Endothelial cell of umbilical vein (primary cell): ENCODE measurements at regions not wholly inside any gene's neighbourhood (a gene's known extent, or its start where the extent isn't known, plus 50 kb on each side); places are given as distances from the start of the nearest gene placed in this dataset.

Source experiments
- BruUV-seq: library from RNA; stranded (reverse); fragments of 400-500 nt; replicated peaks from 2 replicates; lab custom pipeline; 2021; lab: Mats Ljungman, UMichigan
- CTCF ChIA-PET: fragments of 300-600, 350-600 bp; sonication (Branson Sonifier 250); formaldehyde crosslinking; loops from one replicate; lab custom pipeline; 2021; ENCODE audit warnings: antibody characterized with exemption, inconsistent platforms; lab: Charles Lee
- POLR2A ChIA-PET: fragments of 300-600, 350-600 bp; sonication (Branson Sonifier 250); formaldehyde crosslinking; loops from one replicate; lab custom pipeline; 2021; ENCODE audit warnings: antibody characterized with exemption, inconsistent platforms; lab: Charles Lee
- DNase-seq: peaks from one replicate; pipeline ENCODE4 v3.0.0-alpha.2; 2011; ENCODE audit warnings: low read depth, low spot score
- FAIRE-seq: peaks from 2 replicates; lab custom pipeline; 2011; peaks lifted over from hg19 to GRCh38; lab: Jason Lieb, UNC
- H2AFZ ChIP-seq: 2 replicates; pipeline ENCODE4 v1.6.0; 2012; ENCODE audit warnings: low read depth, low read length, control low read depth, inconsistent platforms
- H3K27ac ChIP-seq: 2 replicates; pipeline ENCODE4 v1.5.1; 2011; ENCODE audit warnings: low read depth, mild to moderate bottlenecking, control low read depth, low read length, moderate library complexity; ENCODE audit not compliant: insufficient read depth
- H3K27me3 ChIP-seq, 2 experiments: 2 replicates each; pipeline versions ENCODE4 v1.6.0 to v1.6.1; 2011; ENCODE audit warnings: low read length in 2 of 2, mixed read lengths in 1 of 2; ENCODE audit not compliant: control insufficient read depth in 2 of 2, insufficient read depth in 2 of 2
- H3K36me3 ChIP-seq, 2 experiments: 2 replicates in 1 of 2; 3 replicates in 1 of 2; pipeline ENCODE4 v1.5.1; 2011; ENCODE audit warnings: low read length in 2 of 2, mild to moderate bottlenecking in 1 of 2, moderate library complexity in 1 of 2; ENCODE audit not compliant: control insufficient read depth in 2 of 2, insufficient read depth in 2 of 2; ENCODE audit errors: extremely low read depth in 1 of 2
- H3K4me1 ChIP-seq: 3 replicates; pipeline ENCODE4 v1.5.1; 2011; ENCODE audit warnings: mild to moderate bottlenecking, low read length; ENCODE audit not compliant: control insufficient read depth, insufficient read depth; ENCODE audit errors: extremely low read depth
- H3K4me2 ChIP-seq: 2 replicates; pipeline ENCODE4 v1.6.1; 2011; ENCODE audit warnings: low read length, control low read depth, mixed read lengths; ENCODE audit not compliant: insufficient read depth
- H3K4me3 ChIP-seq, 3 experiments: fragments of 200-600 bp in 1 of 3; sonication (generic), shearing (Covaris generic) in 1 of 3; replicated peaks in 1 of 3; 2 replicates each; pipeline ENCODE4 v1.5.1; 2011 to 2016; ENCODE audit warnings: control low read depth in 3 of 3, low read length in 3 of 3, mild to moderate bottlenecking in 2 of 3, inconsistent platforms in 1 of 3, low read depth in 1 of 3, moderate library complexity in 1 of 3; ENCODE audit not compliant: insufficient read depth in 1 of 3
- H3K79me2 ChIP-seq: 2 replicates; pipeline ENCODE4 v1.6.0; 2012; ENCODE audit warnings: low read length, inconsistent platforms; ENCODE audit not compliant: control insufficient read depth, insufficient read depth
- H3K9ac ChIP-seq: replicated peaks from 2 replicates; pipeline ENCODE3; 2011; ENCODE audit warnings: low read length, control low read depth; ENCODE audit not compliant: insufficient read depth; ENCODE audit errors: extremely low read depth
- H3K9me1 ChIP-seq: replicated peaks from 3 replicates; pipeline ENCODE4 v1.6.0; 2011; ENCODE audit warnings: mild to moderate bottlenecking, low read length; ENCODE audit not compliant: control insufficient read depth, insufficient read depth; ENCODE audit errors: extremely low read depth
- H3K9me3 ChIP-seq: replicated peaks from 2 replicates; pipeline ENCODE4 v1.5.1; 2012; ENCODE audit warnings: low read length, inconsistent platforms; ENCODE audit not compliant: control insufficient read depth, insufficient read depth
- H4K20me1 ChIP-seq: replicated peaks from 2 replicates; pipeline ENCODE3; 2011; ENCODE audit warnings: mild to moderate bottlenecking, low read length; ENCODE audit not compliant: control insufficient read depth, insufficient read depth; ENCODE audit errors: extremely low read depth
- EZH2 ChIP-seq: IDR thresholded peaks from 2 replicates; pipeline ENCODE4 v1.6.1; 2012; ENCODE audit warnings: borderline replicate concordance, low read depth, mild to moderate bottlenecking, moderate library complexity, low read length, inconsistent platforms; ENCODE audit not compliant: severe bottlenecking
- FOS ChIP-seq: IDR thresholded peaks from 2 replicates; pipeline ENCODE4 v1.6.1; 2011; ENCODE audit warnings: mild to moderate bottlenecking, low read length, moderate library complexity, borderline replicate concordance; ENCODE audit not compliant: insufficient read depth
- GATA2 ChIP-seq: IDR thresholded peaks from 2 replicates; pipeline ENCODE4 v1.7.0; 2011; ENCODE audit warnings: low read depth, mild to moderate bottlenecking, moderate library complexity, mixed read lengths, low read length; ENCODE audit not compliant: insufficient read length, insufficient read depth
- JUN ChIP-seq: IDR thresholded peaks from 2 replicates; pipeline ENCODE4 v1.6.1; 2011; ENCODE audit warnings: borderline replicate concordance, low read depth; ENCODE audit not compliant: insufficient read length, insufficient read depth
- MYC ChIP-seq: IDR thresholded peaks from one replicate; pipeline ENCODE4 v1.6.1; 2011; ENCODE audit warnings: mild to moderate bottlenecking, low read depth, low read length
- POLR2A ChIP-seq: IDR thresholded peaks from 2 replicates; pipeline ENCODE4 v1.6.1; 2012; ENCODE audit warnings: low read depth, mild to moderate bottlenecking, control low read depth, low read length
- POLR2AphosphoS5 ChIP-seq: IDR thresholded peaks from 2 replicates; pipeline ENCODE4 v1.6.1; 2012; ENCODE audit warnings: low read depth, mild to moderate bottlenecking, control low read depth, low read length, moderate library complexity; ENCODE audit not compliant: insufficient read depth
- dilution Hi-C: fragments of 300-500 bp; cut with MboI; formaldehyde crosslinking; loops from one replicate; pipeline ENCODE4 v1.15.0; 2019; ENCODE audit warnings: low sequenced_read_pairs; ENCODE audit not compliant: extremely low pct_ligation_motif_present
- intact Hi-C: fragments of 100-400 bp; cut with micrococcal nuclease; formaldehyde crosslinking; loops from one replicate; pipeline ENCODE4 v1.10.0; 2022
- TF ChIP-seq, protein P1 (sequence below), 2 donors: IDR thresholded peaks; 1 replicate in 1 of 2; 2 replicates in 1 of 2; pipeline ENCODE4 v1.5.1; 2011; ENCODE audit warnings: low read length in 2 of 2, mild to moderate bottlenecking in 2 of 2, moderate library complexity in 2 of 2, control low read depth in 1 of 2, inconsistent platforms in 1 of 2, low read depth in 1 of 2; ENCODE audit not compliant: insufficient read depth in 1 of 2; ENCODE audit errors: extremely low read depth in 1 of 2
- TF ChIP-seq, protein P2 (sequence below): IDR thresholded peaks from 2 replicates; pipeline ENCODE4 v1.6.1; 2011; ENCODE audit not compliant: insufficient read depth, insufficient read length

DNA sequence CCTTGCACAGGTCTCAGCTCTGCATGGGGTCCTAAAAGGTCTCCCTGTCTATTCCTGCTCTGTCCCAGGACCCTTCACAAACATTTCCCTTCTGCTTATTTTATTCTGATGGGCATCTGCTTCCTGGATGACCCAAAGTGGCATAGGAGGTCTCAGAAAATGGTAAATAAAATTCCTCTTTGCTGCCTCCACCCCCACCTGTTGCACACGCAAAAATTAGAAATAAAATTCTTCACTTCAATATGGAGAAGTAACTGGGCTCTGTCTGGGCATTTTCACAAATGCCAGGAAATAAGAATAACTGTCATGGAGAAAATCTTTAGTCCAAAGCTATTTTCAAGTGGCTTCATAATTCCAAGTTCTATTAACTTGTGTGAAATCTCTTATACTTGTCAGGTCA, 106.6 kb upstream of the MAP1B start:
- no peaks in the 10 kb centered on the region for H3K36me3 ChIP-seq
- no TSS peak for BruUV-seq

More for the DNA sequence above, 106.6 kb upstream of the MAP1B start:
- Histone ChIP-seq H3K79me2 (no peaks in the 10 kb centered on the region), H3K4me3 (no peak overlapping the region), H4K20me1 (no peaks in the 10 kb centered on the region), H3K9ac (no peak overlapping the region), H3K27ac (no peak overlapping the region), H2AFZ (no peak overlapping the region), H3K9me3 (no peaks in the 10 kb centered on the region), H3K4me2 (no peak overlapping the region), H3K27me3 (peaks cover 19 to 32% of the 10 kb centered on the region in 2 experiments), H3K9me1 (no peaks in the 10 kb centered on the region), H3K4me1 (no peaks in the 10 kb centered on the region)
- no peak for FAIRE-seq
- TF ChIP-seq GATA2 (no peak), POLR2AphosphoS5 (no peak), FOS (no peak), MYC (no peak), EZH2 (no peak), JUN (no peak), POLR2A (no peak)
- TF ChIP-seq, protein P1, sequence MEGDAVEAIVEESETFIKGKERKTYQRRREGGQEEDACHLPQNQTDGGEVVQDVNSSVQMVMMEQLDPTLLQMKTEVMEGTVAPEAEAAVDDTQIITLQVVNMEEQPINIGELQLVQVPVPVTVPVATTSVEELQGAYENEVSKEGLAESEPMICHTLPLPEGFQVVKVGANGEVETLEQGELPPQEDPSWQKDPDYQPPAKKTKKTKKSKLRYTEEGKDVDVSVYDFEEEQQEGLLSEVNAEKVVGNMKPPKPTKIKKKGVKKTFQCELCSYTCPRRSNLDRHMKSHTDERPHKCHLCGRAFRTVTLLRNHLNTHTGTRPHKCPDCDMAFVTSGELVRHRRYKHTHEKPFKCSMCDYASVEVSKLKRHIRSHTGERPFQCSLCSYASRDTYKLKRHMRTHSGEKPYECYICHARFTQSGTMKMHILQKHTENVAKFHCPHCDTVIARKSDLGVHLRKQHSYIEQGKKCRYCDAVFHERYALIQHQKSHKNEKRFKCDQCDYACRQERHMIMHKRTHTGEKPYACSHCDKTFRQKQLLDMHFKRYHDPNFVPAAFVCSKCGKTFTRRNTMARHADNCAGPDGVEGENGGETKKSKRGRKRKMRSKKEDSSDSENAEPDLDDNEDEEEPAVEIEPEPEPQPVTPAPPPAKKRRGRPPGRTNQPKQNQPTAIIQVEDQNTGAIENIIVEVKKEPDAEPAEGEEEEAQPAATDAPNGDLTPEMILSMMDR (IDR thresholded peaks at IDR 0.05; ENCODE audit: extremely low read depth in 1 of 2, insufficient read depth in 1 of 2, low read depth in 1 of 2, low read length in 2 of 2), result no peak
- TF ChIP-seq, protein P2, sequence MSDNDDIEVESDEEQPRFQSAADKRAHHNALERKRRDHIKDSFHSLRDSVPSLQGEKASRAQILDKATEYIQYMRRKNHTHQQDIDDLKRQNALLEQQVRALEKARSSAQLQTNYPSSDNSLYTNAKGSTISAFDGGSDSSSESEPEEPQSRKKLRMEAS, result no peak
- dilution Hi-C loops, result no loop called here
- DNase-seq, result no peak
- CTCF ChIA-PET, result no interaction called here
- intact Hi-C loops, result no loop called here
- POLR2A ChIA-PET, result no interaction called here
